ENCODE measurements at regions not wholly inside any gene's neighbourhood (a gene's known extent, or its start where the extent isn't known, plus 50 kb on each side); places are given as distances from the start of the nearest gene placed in this dataset.

GRCh38 chr15:70182858-70183695, 85.4 kb upstream of the TLE3 start:
- Histone ChIP-seq H3K4me1 (ENCODE audit: insufficient read depth) (peaks cover 4% of the 10 kb centered on the region), H4K20me1 (ENCODE audit: insufficient read depth, poor library complexity, severe bottlenecking) (no peaks in the 10 kb centered on the region), H3K9me3 (ENCODE audit: low read depth) (no peaks in the 10 kb centered on the region), H3K4me2 (no peak overlapping the region), H3K27me3 (peaks cover 8% of the 10 kb centered on the region), H3K4me3 (no peak overlapping the region), H3K9me2 (replicated peaks; ENCODE audit: insufficient read depth) (no peaks in the 10 kb centered on the region), H3K79me2 (no peaks in the 10 kb centered on the region), H3K36me3 (replicated peaks; ENCODE audit: insufficient read depth, low read depth) (no peaks in the 10 kb centered on the region), H2AFZ (no peak overlapping the region), H3K27ac (no peak overlapping the region)
- DNase-seq (ENCODE audit: low spot score), result no peak
- no peak for TF ChIP-seq CTCF (IDR thresholded peaks at IDR 0.05; ENCODE audit: poor library complexity)
- TF ChIP-seq EZH2phosphoT487 (IDR thresholded peaks at IDR 0.05; ENCODE audit: low read depth, severe bottlenecking, unreplicated experiment), result no peak
- TF ChIP-seq EZH2 (IDR thresholded peaks at IDR 0.05; ENCODE audit: borderline replicate concordance), result no peak
- 63% methylated on average over 8 of the region's 8 CpGs for WGBS (ENCODE audit: low lambda C conversion rate, missing lambda C conversion rate)

- Histone ChIP-seq H2AFZ (no peak overlapping the region), H4K20me1 (ENCODE audit: insufficient read depth, poor library complexity, severe bottlenecking) (no peaks in the 10 kb centered on the region), H3K27me3 (peaks cover 8% of the 10 kb centered on the region), H3K4me3 (no peak overlapping the region), H3K36me3 (replicated peaks; ENCODE audit: insufficient read depth, low read depth) (no peaks in the 10 kb centered on the region), H3K79me2 (no peaks in the 10 kb centered on the region), H3K4me2 (no peak overlapping the region), H3K27ac (no peak overlapping the region), H3K9me2 (replicated peaks; ENCODE audit: insufficient read depth) (no peaks in the 10 kb centered on the region), H3K9me3 (ENCODE audit: low read depth) (no peaks in the 10 kb centered on the region), H3K4me1 (ENCODE audit: insufficient read depth) (peaks cover 4% of the 10 kb centered on the region)
- TF ChIP-seq EZH2 (IDR thresholded peaks at IDR 0.05; ENCODE audit: borderline replicate concordance) (no peak), EZH2phosphoT487 (IDR thresholded peaks at IDR 0.05; ENCODE audit: low read depth, severe bottlenecking, unreplicated experiment) (no peak), CTCF (IDR thresholded peaks at IDR 0.05; ENCODE audit: poor library complexity) (peak; percentile 1)
- no peak for DNase-seq (ENCODE audit: low spot score)
- 70% methylated on average over 4 of the region's 4 CpGs for WGBS (ENCODE audit: low lambda C conversion rate, missing lambda C conversion rate)
These were observed 84.0 kb upstream of the TLE3 start for GRCh38 chr15:70181626-70182255.

GRCh38 chr15:70180186-70180875, 82.6 kb upstream of the TLE3 start:
- Histone ChIP-seq H3K79me2 (no peaks in the 10 kb centered on the region), H3K9me3 (ENCODE audit: low read depth) (no peaks in the 10 kb centered on the region), H3K36me3 (replicated peaks; ENCODE audit: insufficient read depth, low read depth) (no peaks in the 10 kb centered on the region), H3K4me1 (ENCODE audit: insufficient read depth) (no peaks in the 10 kb centered on the region), H3K27ac (no peak overlapping the region), H3K4me2 (no peak overlapping the region), H2AFZ (no peak overlapping the region), H3K9me2 (replicated peaks; ENCODE audit: insufficient read depth) (no peaks in the 10 kb centered on the region), H3K4me3 (no peak overlapping the region), H4K20me1 (ENCODE audit: insufficient read depth, poor library complexity, severe bottlenecking) (no peaks in the 10 kb centered on the region), H3K27me3 (peaks cover 8% of the 10 kb centered on the region)
- DNase-seq (ENCODE audit: low spot score), result no peak
- WGBS (ENCODE audit: low lambda C conversion rate, missing lambda C conversion rate), result 91% methylated on average over 15 of the region's 15 CpGs
- TF ChIP-seq EZH2 (IDR thresholded peaks at IDR 0.05; ENCODE audit: borderline replicate concordance), result no peak
- TF ChIP-seq EZH2phosphoT487 (IDR thresholded peaks at IDR 0.05; ENCODE audit: low read depth, severe bottlenecking, unreplicated experiment), result no peak
- TF ChIP-seq CTCF (IDR thresholded peaks at IDR 0.05; ENCODE audit: poor library complexity), result no peak

Data from hepatocyte (in vitro differentiated cells).